ENCODE measurements at regions not wholly inside any gene's neighbourhood (a gene's known extent, or its start where the extent isn't known, plus 50 kb on each side); places are given as distances from the start of the nearest gene placed in this dataset.
A peak's percentile ranks its signal among the peaks of the same experiment; 100 is the strongest.

DNA sequence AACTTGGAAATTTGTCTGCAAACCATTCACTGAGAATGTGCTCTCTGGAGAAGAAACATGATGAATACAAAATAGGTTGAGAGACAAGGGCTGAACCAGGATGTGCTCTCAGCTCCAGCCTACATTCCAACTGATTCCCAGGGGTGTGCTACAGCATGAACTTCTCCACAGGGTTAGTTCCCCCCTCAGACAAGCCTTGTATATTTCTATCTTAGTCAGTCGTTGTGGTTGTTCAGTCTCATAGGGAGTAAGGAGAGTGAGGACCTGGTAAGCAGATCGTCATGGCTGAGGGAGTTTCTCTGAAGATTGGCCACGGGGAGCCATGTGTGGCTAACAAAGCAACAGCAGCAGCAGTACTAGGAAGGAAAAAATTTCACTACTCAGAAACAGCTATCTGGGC is 919.7 kb upstream of the CADM2 start:
- POLR2A ChIA-PET, result no interaction called here
- no peak overlapping the region for H2AFZ ChIP-seq (ENCODE audit: control insufficient read depth, low read depth, low read length)
- H3K27ac ChIP-seq (ENCODE audit: control insufficient read depth, insufficient read depth), result no peak overlapping the region
- 10% methylated on average over 3 of the region's 3 CpGs for WGBS (ENCODE audit: insufficient coverage, insufficient replicate concordance, low lambda C conversion rate, missing lambda C conversion rate)
- no peaks in the 10 kb centered on the region for H3K27me3 ChIP-seq (replicated peaks in 1 of 2; ENCODE audit: control insufficient read depth in 2 of 2, insufficient read depth in 2 of 2, low read length in 1 of 2)
- no peaks in the 10 kb centered on the region for H4K20me1 ChIP-seq (ENCODE audit: control insufficient read depth, insufficient read depth)
- BruUV-seq (replicated peaks), result no TSS peak
- no peak for DNase-seq (ENCODE audit: low read depth, low spot score)
- in situ Hi-C loops (cut with MboI), result no loop called here
- intact Hi-C loops (cut with micrococcal nuclease; ENCODE audit: unreplicated experiment), result no loop called here
- no peaks in the 10 kb centered on the region for H3K79me2 ChIP-seq (ENCODE audit: control insufficient read depth, insufficient read depth, low read length)
- ATAC-seq, result peak; percentile 24; the same call in 1 of the 3 replicates
- H3K4me2 ChIP-seq (ENCODE audit: control insufficient read depth, insufficient read depth), result no peak overlapping the region
- H3K4me3 ChIP-seq, result no peak overlapping the region
- no peak overlapping the region for H3K9ac ChIP-seq (ENCODE audit: control insufficient read depth, insufficient read depth, low read length)
- no peak for FAIRE-seq
- CTCF ChIA-PET, result no interaction called here
- TF ChIP-seq STAT1 (conservative IDR thresholded peaks at IDR 0.05), result no peak
- TF ChIP-seq, protein P1, sequence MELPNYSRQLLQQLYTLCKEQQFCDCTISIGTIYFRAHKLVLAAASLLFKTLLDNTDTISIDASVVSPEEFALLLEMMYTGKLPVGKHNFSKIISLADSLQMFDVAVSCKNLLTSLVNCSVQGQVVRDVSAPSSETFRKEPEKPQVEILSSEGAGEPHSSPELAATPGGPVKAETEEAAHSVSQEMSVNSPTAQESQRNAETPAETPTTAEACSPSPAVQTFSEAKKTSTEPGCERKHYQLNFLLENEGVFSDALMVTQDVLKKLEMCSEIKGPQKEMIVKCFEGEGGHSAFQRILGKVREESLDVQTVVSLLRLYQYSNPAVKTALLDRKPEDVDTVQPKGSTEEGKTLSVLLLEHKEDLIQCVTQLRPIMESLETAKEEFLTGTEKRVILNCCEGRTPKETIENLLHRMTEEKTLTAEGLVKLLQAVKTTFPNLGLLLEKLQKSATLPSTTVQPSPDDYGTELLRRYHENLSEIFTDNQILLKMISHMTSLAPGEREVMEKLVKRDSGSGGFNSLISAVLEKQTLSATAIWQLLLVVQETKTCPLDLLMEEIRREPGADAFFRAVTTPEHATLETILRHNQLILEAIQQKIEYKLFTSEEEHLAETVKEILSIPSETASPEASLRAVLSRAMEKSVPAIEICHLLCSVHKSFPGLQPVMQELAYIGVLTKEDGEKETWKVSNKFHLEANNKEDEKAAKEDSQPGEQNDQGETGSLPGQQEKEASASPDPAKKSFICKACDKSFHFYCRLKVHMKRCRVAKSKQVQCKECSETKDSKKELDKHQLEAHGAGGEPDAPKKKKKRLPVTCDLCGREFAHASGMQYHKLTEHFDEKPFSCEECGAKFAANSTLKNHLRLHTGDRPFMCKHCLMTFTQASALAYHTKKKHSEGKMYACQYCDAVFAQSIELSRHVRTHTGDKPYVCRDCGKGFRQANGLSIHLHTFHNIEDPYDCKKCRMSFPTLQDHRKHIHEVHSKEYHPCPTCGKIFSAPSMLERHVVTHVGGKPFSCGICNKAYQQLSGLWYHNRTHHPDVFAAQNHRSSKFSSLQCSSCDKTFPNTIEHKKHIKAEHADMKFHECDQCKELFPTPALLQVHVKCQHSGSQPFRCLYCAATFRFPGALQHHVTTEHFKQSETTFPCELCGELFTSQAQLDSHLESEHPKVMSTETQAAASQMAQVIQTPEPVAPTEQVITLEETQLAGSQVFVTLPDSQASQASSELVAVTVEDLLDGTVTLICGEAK (IDR thresholded peaks at IDR 0.05; ENCODE audit: borderline replicate concordance), result no peak
- TF ChIP-seq SUPT20H (IDR thresholded peaks at IDR 0.05; ENCODE audit: borderline replicate concordance, control insufficient read depth, low read depth, low read length), result no peak
- no peak for TF ChIP-seq PML (IDR thresholded peaks at IDR 0.05; ENCODE audit: low read length)
- TF ChIP-seq SPI1 (IDR thresholded peaks at IDR 0.05; ENCODE audit: borderline replicate concordance, insufficient read depth, low read depth, low read length), result no peak
- TF ChIP-seq SMARCA5 (IDR thresholded peaks at IDR 0.05), result no peak
- no peak for TF ChIP-seq POU2F2 (IDR thresholded peaks at IDR 0.05; ENCODE audit: borderline replicate concordance, low read depth, low read length)
- no peak for TF ChIP-seq ZNF622 (IDR thresholded peaks at IDR 0.05)
- no peak for TF ChIP-seq RUNX3 (IDR thresholded peaks at IDR 0.05; ENCODE audit: low read length)
- TF ChIP-seq CEBPB (IDR thresholded peaks at IDR 0.05; ENCODE audit: borderline replicate concordance in 1 of 2, low read depth in 2 of 2, low read length in 2 of 2), result no peak
- no peaks in the 10 kb centered on the region for H3K36me3 ChIP-seq (ENCODE audit: control insufficient read depth in 2 of 2, insufficient read depth in 2 of 2, low read length in 1 of 2)
- RAD21 ChIA-PET (ENCODE audit: unreplicated experiment), result no interaction called here
- SMC1A ChIA-PET (ENCODE audit: uncharacterized antibody, unreplicated experiment), result no interaction called here
- no peaks in the 10 kb centered on the region for H3K4me1 ChIP-seq (ENCODE audit: control insufficient read depth, insufficient read depth, low read length)
- no peaks in the 10 kb centered on the region for H3K9me3 ChIP-seq (replicated peaks; ENCODE audit: control insufficient read depth, insufficient read depth, low read length)

Measured in GM12878 (cell line).